ENCODE measurements at regions not wholly inside any gene's neighbourhood (a gene's known extent, or its start where the extent isn't known, plus 50 kb on each side); places are given as distances from the start of the nearest gene placed in this dataset.
"Not testable (repeated sequence)": the region's sequence is repeated elsewhere in the genome, so short reads cannot be mapped to it uniquely, and the experiment has no call there.

- no peaks in the 10 kb centered on the region for H3K36me3 ChIP-seq (ENCODE audit: control insufficient read depth, insufficient read depth, low read length)
Observed at GRCh38 chr17:71639865-71640264, 481.0 kb upstream of the SOX9 start.

GRCh38 chr17:71646890-71647289 lies 473.9 kb upstream of the SOX9 start:
- not testable (repeated sequence) for H3K27me3 ChIP-seq (ENCODE audit: control insufficient read depth, insufficient read depth, low read length); H3K9ac ChIP-seq (ENCODE audit: low read length)

More at GRCh38 chr17:71639865-71640264, 481.0 kb upstream of the SOX9 start:
- no peak overlapping the region for H3K9ac ChIP-seq (ENCODE audit: low read length)
- H3K27me3 ChIP-seq (ENCODE audit: control insufficient read depth, insufficient read depth, low read length): no peaks in the 10 kb centered on the region
- no peak overlapping the region for H3K4me3 ChIP-seq (ENCODE audit: low read length)
- H3K9me3 ChIP-seq (ENCODE audit: control insufficient read depth, low read length): no peaks in the 10 kb centered on the region
- H3K4me1 ChIP-seq (ENCODE audit: control insufficient read depth, insufficient read depth, low read length): no peaks in the 10 kb centered on the region

GRCh38 chr17:71648342-71648741 lies 472.5 kb upstream of the SOX9 start:
- not testable (repeated sequence) for H3K36me3 ChIP-seq (ENCODE audit: control insufficient read depth, insufficient read depth, low read length); H3K9ac ChIP-seq (ENCODE audit: low read length); H3K9me3 ChIP-seq (ENCODE audit: control insufficient read depth, low read length); H3K4me1 ChIP-seq (ENCODE audit: control insufficient read depth, insufficient read depth, low read length); H3K4me3 ChIP-seq (ENCODE audit: low read length); H3K27me3 ChIP-seq (ENCODE audit: control insufficient read depth, insufficient read depth, low read length)

More at GRCh38 chr17:71646890-71647289, 473.9 kb upstream of the SOX9 start:
- H3K4me3 ChIP-seq (ENCODE audit: low read length); H3K36me3 ChIP-seq (ENCODE audit: control insufficient read depth, insufficient read depth, low read length); H3K4me1 ChIP-seq (ENCODE audit: control insufficient read depth, insufficient read depth, low read length); H3K9me3 ChIP-seq (ENCODE audit: control insufficient read depth, low read length): not testable (repeated sequence)

GRCh38 chr17:71649941-71650350 lies 470.9 kb upstream of the SOX9 start:
- no peaks in the 10 kb centered on the region for H3K4me1 ChIP-seq (ENCODE audit: control insufficient read depth, insufficient read depth, low read length)
- H3K9me3 ChIP-seq (ENCODE audit: control insufficient read depth, low read length): no peaks in the 10 kb centered on the region
- no peaks in the 10 kb centered on the region for H3K36me3 ChIP-seq (ENCODE audit: control insufficient read depth, insufficient read depth, low read length)
- H3K9ac ChIP-seq (ENCODE audit: low read length): no peak overlapping the region
- no peak overlapping the region for H3K4me3 ChIP-seq (ENCODE audit: low read length)
- H3K27me3 ChIP-seq (ENCODE audit: control insufficient read depth, insufficient read depth, low read length): no peaks in the 10 kb centered on the region

- Histone ChIP-seq H3K4me1 (ENCODE audit: control insufficient read depth, insufficient read depth, low read length) (no peaks in the 10 kb centered on the region), H3K27me3 (ENCODE audit: control insufficient read depth, insufficient read depth, low read length) (no peaks in the 10 kb centered on the region), H3K9ac (ENCODE audit: low read length) (no peak overlapping the region), H3K4me3 (ENCODE audit: low read length) (no peak overlapping the region), H3K36me3 (ENCODE audit: control insufficient read depth, insufficient read depth, low read length) (no peaks in the 10 kb centered on the region), H3K9me3 (ENCODE audit: control insufficient read depth, low read length) (no peaks in the 10 kb centered on the region)
Observed at GRCh38 chr17:71655542-71655941, 465.3 kb upstream of the SOX9 start.

- no peaks in the 10 kb centered on the region for H3K36me3 ChIP-seq (ENCODE audit: control insufficient read depth, insufficient read depth, low read length)
- no peak overlapping the region for H3K9ac ChIP-seq (ENCODE audit: low read length)
- H3K9me3 ChIP-seq (ENCODE audit: control insufficient read depth, low read length): no peaks in the 10 kb centered on the region
- H3K4me3 ChIP-seq (ENCODE audit: low read length): no peak overlapping the region
- H3K4me1 ChIP-seq (ENCODE audit: control insufficient read depth, insufficient read depth, low read length): no peaks in the 10 kb centered on the region
- no peaks in the 10 kb centered on the region for H3K27me3 ChIP-seq (ENCODE audit: control insufficient read depth, insufficient read depth, low read length)
Observed at GRCh38 chr17:71656964-71657858, 463.6 kb upstream of the SOX9 start.

GRCh38 chr17:71658996-71659395 lies 461.8 kb upstream of the SOX9 start:
- H3K27me3 ChIP-seq (ENCODE audit: control insufficient read depth, insufficient read depth, low read length): no peaks in the 10 kb centered on the region
- no peaks in the 10 kb centered on the region for H3K4me1 ChIP-seq (ENCODE audit: control insufficient read depth, insufficient read depth, low read length)
- no peak overlapping the region for H3K4me3 ChIP-seq (ENCODE audit: low read length)
- H3K9ac ChIP-seq (ENCODE audit: low read length): no peak overlapping the region
- no peaks in the 10 kb centered on the region for H3K36me3 ChIP-seq (ENCODE audit: control insufficient read depth, insufficient read depth, low read length)
- H3K9me3 ChIP-seq (ENCODE audit: control insufficient read depth, low read length): no peaks in the 10 kb centered on the region

GRCh38 chr17:71664861-71665260 lies 456.0 kb upstream of the SOX9 start:
- no peak overlapping the region for H3K4me3 ChIP-seq (ENCODE audit: low read length)
- no peaks in the 10 kb centered on the region for H3K36me3 ChIP-seq (ENCODE audit: control insufficient read depth, insufficient read depth, low read length)
- no peaks in the 10 kb centered on the region for H3K4me1 ChIP-seq (ENCODE audit: control insufficient read depth, insufficient read depth, low read length)
- H3K9ac ChIP-seq (ENCODE audit: low read length): no peak overlapping the region
- no peaks in the 10 kb centered on the region for H3K27me3 ChIP-seq (ENCODE audit: control insufficient read depth, insufficient read depth, low read length)
- H3K9me3 ChIP-seq (ENCODE audit: control insufficient read depth, low read length): no peaks in the 10 kb centered on the region

GRCh38 chr17:71666047-71666446 lies 454.8 kb upstream of the SOX9 start:
- no peaks in the 10 kb centered on the region for H3K4me1 ChIP-seq (ENCODE audit: control insufficient read depth, insufficient read depth, low read length)
- H3K9me3 ChIP-seq (ENCODE audit: control insufficient read depth, low read length): no peaks in the 10 kb centered on the region
- H3K9ac ChIP-seq (ENCODE audit: low read length): no peak overlapping the region
- H3K27me3 ChIP-seq (ENCODE audit: control insufficient read depth, insufficient read depth, low read length): no peaks in the 10 kb centered on the region
- H3K4me3 ChIP-seq (ENCODE audit: low read length): no peak overlapping the region
- H3K36me3 ChIP-seq (ENCODE audit: control insufficient read depth, insufficient read depth, low read length): no peaks in the 10 kb centered on the region

GRCh38 chr17:71667661-71668060 lies 453.2 kb upstream of the SOX9 start:
- H3K27me3 ChIP-seq (ENCODE audit: control insufficient read depth, insufficient read depth, low read length): no peaks in the 10 kb centered on the region
- no peaks in the 10 kb centered on the region for H3K9me3 ChIP-seq (ENCODE audit: control insufficient read depth, low read length)
- no peak overlapping the region for H3K4me3 ChIP-seq (ENCODE audit: low read length)
- no peak overlapping the region for H3K9ac ChIP-seq (ENCODE audit: low read length)
- no peaks in the 10 kb centered on the region for H3K36me3 ChIP-seq (ENCODE audit: control insufficient read depth, insufficient read depth, low read length)
- no peaks in the 10 kb centered on the region for H3K4me1 ChIP-seq (ENCODE audit: control insufficient read depth, insufficient read depth, low read length)

- Histone ChIP-seq H3K9ac (ENCODE audit: low read length) (no peak overlapping the region), H3K9me3 (ENCODE audit: control insufficient read depth, low read length) (no peaks in the 10 kb centered on the region), H3K36me3 (ENCODE audit: control insufficient read depth, insufficient read depth, low read length) (no peaks in the 10 kb centered on the region), H3K4me1 (ENCODE audit: control insufficient read depth, insufficient read depth, low read length) (no peaks in the 10 kb centered on the region), H3K27me3 (ENCODE audit: control insufficient read depth, insufficient read depth, low read length) (no peaks in the 10 kb centered on the region), H3K4me3 (ENCODE audit: low read length) (no peak overlapping the region)
Observed at GRCh38 chr17:71668807-71669206, 452.0 kb upstream of the SOX9 start.

- Histone ChIP-seq H3K9me3 (ENCODE audit: control insufficient read depth, low read length) (no peaks in the 10 kb centered on the region), H3K4me3 (ENCODE audit: low read length) (no peak overlapping the region)
Observed at GRCh38 chr17:71677439-71677838, 443.4 kb upstream of the SOX9 start.

More at GRCh38 chr17:71677439-71677838, 443.4 kb upstream of the SOX9 start:
- Histone ChIP-seq H3K36me3 (ENCODE audit: control insufficient read depth, insufficient read depth, low read length) (no peaks in the 10 kb centered on the region), H3K27me3 (ENCODE audit: control insufficient read depth, insufficient read depth, low read length) (no peaks in the 10 kb centered on the region), H3K4me1 (ENCODE audit: control insufficient read depth, insufficient read depth, low read length) (peaks cover 8% of the 10 kb centered on the region), H3K9ac (ENCODE audit: low read length) (no peak overlapping the region)

All from mucosa of stomach (tissue), 1 donor.